CD4-positive, alpha-beta T cell (primary cell): ENCODE measurements at regions not wholly inside any gene's neighbourhood (a gene's known extent, or its start where the extent isn't known, plus 50 kb on each side); places are given as distances from the start of the nearest gene placed in this dataset.

Experiments used
- ATAC-seq: fragments of 200-7000 bp; cut with Tn5 transposase; one replicate; pipeline ENCODE4 v1.10.0; 2022; ENCODE audit warnings: mild to moderate bottlenecking; ENCODE audit not compliant: poor library complexity
- CTCF ChIA-PET: fragments of 350-600 bp; sonication (Branson Sonifier 250); formaldehyde crosslinking; loops from one replicate; lab custom pipeline; 2021; ENCODE audit warnings: antibody characterized with exemption, inconsistent platforms; lab: Charles Lee
- POLR2A ChIA-PET: fragments of 350-600 bp; sonication (Branson Sonifier 250); formaldehyde crosslinking; loops from one replicate; lab custom pipeline; 2021; ENCODE audit warnings: antibody characterized with exemption, inconsistent platforms; lab: Charles Lee
- DNase-seq, 14 experiments: peaks; one replicate each; pipeline ENCODE4 v3.0.0-alpha.2; 2013 to 2020; ENCODE audit warnings: mixed read lengths in 2 of 14
- H3K27ac ChIP-seq, 2 donors: one replicate each; pipeline versions ENCODE4 v1.5.1 to v1.7.0; 2013; ENCODE audit warnings: low read length in 2 of 2, low read depth in 1 of 2, mild to moderate bottlenecking in 1 of 2
- H3K27me3 ChIP-seq, 2 experiments: 1 replicate in 1 of 2; 2 replicates in 1 of 2; pipeline versions ENCODE4 v1.6.1 to v1.7.0; 2013; ENCODE audit warnings: low read length in 2 of 2, control low read depth in 1 of 2, mild to moderate bottlenecking in 1 of 2, moderate library complexity in 1 of 2; ENCODE audit not compliant: insufficient read depth in 2 of 2, control insufficient read depth in 1 of 2
- H3K36me3 ChIP-seq: one replicate; pipeline ENCODE4 v1.6.1; 2013; ENCODE audit warnings: low read length, control low read depth; ENCODE audit not compliant: insufficient read depth
- H3K4me1 ChIP-seq: one replicate; pipeline ENCODE4 v1.6.1; 2013; ENCODE audit warnings: low read length, control low read depth; ENCODE audit not compliant: insufficient read depth
- H3K4me3 ChIP-seq: one replicate; pipeline ENCODE4 v1.5.1; 2013; ENCODE audit warnings: mild to moderate bottlenecking, low read length, moderate library complexity
- H3K9me3 ChIP-seq, 2 experiments: 1 replicate in 1 of 2; 2 replicates in 1 of 2; pipeline versions ENCODE4 v1.6.1 to v1.7.0; 2013; ENCODE audit warnings: low read length in 2 of 2, mild to moderate bottlenecking in 2 of 2, control low read depth in 1 of 2, moderate library complexity in 1 of 2; ENCODE audit not compliant: control insufficient read depth in 1 of 2, insufficient read depth in 1 of 2
- H3K27ac Mint-ChIP-seq: one replicate; pipeline ENCODE4 v1.8.0; 2020; ENCODE audit warnings: mixed read lengths
- H3K27me3 Mint-ChIP-seq: one replicate; pipeline ENCODE4 v1.8.0; 2021; ENCODE audit warnings: mixed read lengths
- H3K36me3 Mint-ChIP-seq: one replicate; pipeline ENCODE4 v1.8.0; 2021; ENCODE audit warnings: low read depth, mixed read lengths
- H3K4me1 Mint-ChIP-seq: one replicate; pipeline ENCODE4 v1.8.0; 2021; ENCODE audit warnings: low read depth, mixed read lengths
- H3K4me3 Mint-ChIP-seq: one replicate; pipeline ENCODE4 v1.8.0; 2020; ENCODE audit warnings: mild to moderate bottlenecking, mixed read lengths
- H3K9me3 Mint-ChIP-seq: one replicate; pipeline ENCODE4 v1.8.0; 2020; ENCODE audit warnings: mixed read lengths
- intact Hi-C, 2 experiments: fragments of 100-400 bp; cut with DNase I in 1 of 2; cut with micrococcal nuclease in 1 of 2; formaldehyde crosslinking; loops; one replicate each; pipeline versions ENCODE4 v1.15.1 to v1.9.0; 2023 to 2025; cut with DNase I, micrococcal nuclease
- TF ChIP-seq, protein P1 (sequence below): fragments of 200-600 bp; IDR thresholded peaks from one replicate; pipeline ENCODE4 v1.8.0; 2022; ENCODE audit warnings: antibody characterized with exemption, mild to moderate bottlenecking

DNA sequence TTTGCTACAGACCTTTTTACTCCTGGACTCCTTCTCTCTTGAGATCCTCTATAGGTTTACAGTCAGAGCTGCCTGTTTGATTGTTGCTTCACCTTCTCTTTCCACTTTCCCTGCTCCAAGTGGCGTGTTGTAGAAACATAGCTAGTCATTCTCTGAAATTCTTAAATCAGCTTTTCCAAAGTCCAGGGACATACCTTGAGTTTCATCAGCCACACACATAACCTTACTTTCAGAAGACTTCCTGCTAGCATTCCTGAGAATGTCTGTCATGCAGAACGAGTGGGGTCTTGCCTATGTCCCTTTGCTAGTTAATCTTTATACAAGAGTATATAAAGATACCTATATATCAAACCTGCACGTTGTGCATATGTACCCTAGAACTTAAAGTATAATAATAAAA, 230.3 kb upstream of the ZNF462 start:
- Mint-ChIP-seq H3K4me1 (no peaks in the 10 kb centered on the region), H3K4me3 (no peak overlapping the region), H3K27ac (no peak overlapping the region), H3K36me3 (no peaks in the 10 kb centered on the region), H3K27me3 (no peaks in the 10 kb centered on the region), H3K9me3 (peaks cover 4% of the 10 kb centered on the region)
- Histone ChIP-seq H3K4me3 (no peak overlapping the region), H3K27me3 (no peaks in the 10 kb centered on the region), H3K27ac (no peak overlapping the region), H3K4me1 (no peaks in the 10 kb centered on the region), H3K36me3 (no peaks in the 10 kb centered on the region), H3K9me3 (peaks cover 0 to 5% of the 10 kb centered on the region in 2 experiments)
- TF ChIP-seq, protein P1, sequence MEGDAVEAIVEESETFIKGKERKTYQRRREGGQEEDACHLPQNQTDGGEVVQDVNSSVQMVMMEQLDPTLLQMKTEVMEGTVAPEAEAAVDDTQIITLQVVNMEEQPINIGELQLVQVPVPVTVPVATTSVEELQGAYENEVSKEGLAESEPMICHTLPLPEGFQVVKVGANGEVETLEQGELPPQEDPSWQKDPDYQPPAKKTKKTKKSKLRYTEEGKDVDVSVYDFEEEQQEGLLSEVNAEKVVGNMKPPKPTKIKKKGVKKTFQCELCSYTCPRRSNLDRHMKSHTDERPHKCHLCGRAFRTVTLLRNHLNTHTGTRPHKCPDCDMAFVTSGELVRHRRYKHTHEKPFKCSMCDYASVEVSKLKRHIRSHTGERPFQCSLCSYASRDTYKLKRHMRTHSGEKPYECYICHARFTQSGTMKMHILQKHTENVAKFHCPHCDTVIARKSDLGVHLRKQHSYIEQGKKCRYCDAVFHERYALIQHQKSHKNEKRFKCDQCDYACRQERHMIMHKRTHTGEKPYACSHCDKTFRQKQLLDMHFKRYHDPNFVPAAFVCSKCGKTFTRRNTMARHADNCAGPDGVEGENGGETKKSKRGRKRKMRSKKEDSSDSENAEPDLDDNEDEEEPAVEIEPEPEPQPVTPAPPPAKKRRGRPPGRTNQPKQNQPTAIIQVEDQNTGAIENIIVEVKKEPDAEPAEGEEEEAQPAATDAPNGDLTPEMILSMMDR: no peak
- ATAC-seq (no peak), DNase-seq (no peak)
- ChIA-PET CTCF (no interaction called here), POLR2A (no interaction called here)
- intact Hi-C loops: no loop called here

DNA sequence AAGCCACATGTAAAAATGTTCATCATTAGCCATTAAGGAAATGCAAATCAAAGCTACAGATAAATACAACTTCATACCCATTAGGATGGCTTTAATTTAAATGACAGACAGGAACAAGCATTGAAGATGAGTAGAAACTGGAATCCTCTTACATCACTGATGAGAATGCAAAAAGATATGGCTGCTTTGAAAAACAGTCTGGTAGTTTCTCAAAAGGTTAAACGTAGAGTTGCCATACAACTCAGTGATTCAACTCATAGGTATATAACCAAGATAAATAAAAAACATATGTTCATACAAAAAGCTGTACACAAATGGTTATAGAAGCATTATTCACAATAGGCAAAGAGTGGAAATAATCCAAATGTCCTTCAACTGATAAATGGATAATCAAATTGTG, 228.8 kb upstream of the ZNF462 start:
- Mint-ChIP-seq H3K27ac (no peak overlapping the region), H3K36me3 (no peaks in the 10 kb centered on the region), H3K27me3 (no peaks in the 10 kb centered on the region), H3K9me3 (peaks cover 6% of the 10 kb centered on the region), H3K4me1 (no peaks in the 10 kb centered on the region), H3K4me3 (no peak overlapping the region)
- ChIA-PET CTCF (no interaction called here), POLR2A (no interaction called here)
- Histone ChIP-seq H3K27ac (no peak overlapping the region), H3K4me3 (no peak overlapping the region), H3K9me3 (peaks cover 0 to 2% of the 10 kb centered on the region in 2 experiments), H3K36me3 (no peaks in the 10 kb centered on the region), H3K4me1 (no peaks in the 10 kb centered on the region), H3K27me3 (no peaks in the 10 kb centered on the region)
- DNase-seq: no peak
- intact Hi-C loops: no loop called here
- ATAC-seq: no peak
- TF ChIP-seq, protein P1: no peak

DNA sequence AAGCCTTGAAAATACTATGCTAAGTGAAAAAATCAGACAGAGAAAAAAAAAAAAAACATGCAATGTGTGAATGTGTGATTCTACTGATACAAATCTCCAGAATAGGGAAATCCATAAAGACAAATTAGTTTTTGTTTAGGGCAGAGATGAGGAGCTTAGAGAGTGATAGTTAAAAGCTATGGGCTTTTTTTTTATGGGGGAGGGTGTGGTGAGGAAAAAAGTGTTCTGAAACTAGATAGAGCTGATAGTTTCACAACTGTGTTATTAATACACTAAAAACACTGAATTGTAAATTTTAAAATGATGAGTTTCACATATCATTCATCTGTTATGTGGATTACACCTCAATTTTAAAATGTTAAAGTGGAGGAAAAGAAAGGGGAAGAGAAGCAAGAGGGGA, 228.3 kb upstream of the ZNF462 start:
- H3K27ac ChIP-seq: no peak overlapping the region
- H3K9me3 ChIP-seq: peaks cover 0 to 2% of the 10 kb centered on the region in 2 experiments
- no peaks in the 10 kb centered on the region for H3K36me3 Mint-ChIP-seq
- TF ChIP-seq, protein P1: no peak
- CTCF ChIA-PET: no interaction called here
- no peaks in the 10 kb centered on the region for H3K4me1 Mint-ChIP-seq
- H3K36me3 ChIP-seq: no peaks in the 10 kb centered on the region
- H3K4me1 ChIP-seq: no peaks in the 10 kb centered on the region
- POLR2A ChIA-PET: no interaction called here
- no peak overlapping the region for H3K4me3 ChIP-seq
- no peak overlapping the region for H3K4me3 Mint-ChIP-seq
- ATAC-seq (no peak), DNase-seq (no peak)
- H3K27me3 Mint-ChIP-seq: no peaks in the 10 kb centered on the region
- H3K27me3 ChIP-seq: no peaks in the 10 kb centered on the region
- intact Hi-C loops: no loop called here
- H3K27ac Mint-ChIP-seq: no peak overlapping the region
- peaks cover 6% of the 10 kb centered on the region for H3K9me3 Mint-ChIP-seq
